GM21619 (cell line): ENCODE measurements at regions not wholly inside any gene's neighbourhood (a gene's known extent, or its start where the extent isn't known, plus 50 kb on each side); places are given as distances from the start of the nearest gene placed in this dataset.

Experiments used
- ATAC-seq: cut with Tn5 transposase; IDR thresholded peaks from one replicate; pipeline ENCODE4 v1.9.1; 2021; ENCODE audit not compliant: unreplicated experiment

GRCh38 chr7:81606078-81606863 is 163.6 kb downstream of the HGF start:
- no peak for ATAC-seq

- no peak for ATAC-seq
Measured at GRCh38 chr7:81605493-81605892, 164.4 kb downstream of the HGF start.

- no peak for ATAC-seq
Measured at GRCh38 chr7:81604808-81605174, 165.1 kb downstream of the HGF start.

GRCh38 chr7:81604075-81604807 is 165.6 kb downstream of the HGF start:
- ATAC-seq: no peak

GRCh38 chr7:81600608-81601007 is 169.2 kb downstream of the HGF start:
- ATAC-seq: no peak

GRCh38 chr7:81598951-81599350 is 170.9 kb downstream of the HGF start:
- no peak for ATAC-seq

- no peak for ATAC-seq
Measured at GRCh38 chr7:81594767-81595166, 175.1 kb downstream of the HGF start.

GRCh38 chr7:81590131-81590530 is 179.7 kb downstream of the HGF start:
- no peak for ATAC-seq

- ATAC-seq: no peak
Measured at GRCh38 chr7:81584667-81585066, 185.2 kb downstream of the HGF start.

- ATAC-seq: no peak
Measured at GRCh38 chr7:81583882-81584533, 185.8 kb downstream of the HGF start.

- no peak for ATAC-seq
Measured at GRCh38 chr7:81583090-81583489, 186.8 kb downstream of the HGF start.

GRCh38 chr7:81577642-81578340 is 192.1 kb downstream of the HGF start:
- ATAC-seq: no peak

- no peak for ATAC-seq
Measured at GRCh38 chr7:81574723-81575326, 195.0 kb downstream of the HGF start.

- ATAC-seq: no peak
Measured at GRCh38 chr7:81573932-81574331, 195.9 kb downstream of the HGF start.

- no peak for ATAC-seq
Measured at GRCh38 chr7:81573128-81573527, 196.7 kb downstream of the HGF start.

GRCh38 chr7:81562581-81562980 is 207.3 kb downstream of the HGF start:
- no peak for ATAC-seq

- no peak for ATAC-seq
Measured at GRCh38 chr7:81560708-81561107, 209.1 kb downstream of the HGF start.

GRCh38 chr7:81549484-81550016 is 220.3 kb downstream of the HGF start:
- ATAC-seq: no peak

GRCh38 chr7:81534996-81535395 is 234.9 kb downstream of the HGF start:
- no peak for ATAC-seq

- no peak for ATAC-seq
Measured at GRCh38 chr7:81534446-81534845, 235.4 kb downstream of the HGF start.

GRCh38 chr7:81533931-81534330 is 235.9 kb downstream of the HGF start:
- ATAC-seq: no peak
